OCI-LY3 (cell line): ENCODE measurements at regions not wholly inside any gene's neighbourhood (a gene's known extent, or its start where the extent isn't known, plus 50 kb on each side); places are given as distances from the start of the nearest gene placed in this dataset.

Experiments
- H2AFZ ChIP-seq: fragments of 200-600, 300-600 bp; shearing (Covaris generic); 2 replicates; pipeline ENCODE4 v1.6.0; 2014; ENCODE audit warnings: antibody characterized with exemption, low read depth, low read length
- H3K27ac ChIP-seq: fragments of 200-600, 300-600 bp; sonication (generic); 2 replicates; pipeline ENCODE4 v1.5.1; 2014; ENCODE audit warnings: mild to moderate bottlenecking, low read length, moderate library complexity, mixed read lengths
- H3K27me3 ChIP-seq: fragments of 200-600, 300-600 bp; sonication (generic); 2 replicates; pipeline ENCODE4 v1.6.1; 2014; ENCODE audit warnings: low read depth, low read length, mixed read lengths
- H3K36me3 ChIP-seq: fragments of 200-600, 300-600 bp; sonication (generic); replicated peaks from 2 replicates; pipeline ENCODE3; 2014; ENCODE audit warnings: low read depth, low read length, mixed read lengths
- H3K4me1 ChIP-seq: fragments of 300-600, 200-600 bp; sonication (generic); 2 replicates; pipeline ENCODE4 v1.6.1; 2014; ENCODE audit warnings: low read length, mixed read lengths
- H3K4me2 ChIP-seq: fragments of 200-600, 300-600 bp; sonication (generic); 2 replicates; pipeline ENCODE4 v1.6.1; 2014; ENCODE audit warnings: low read length, mixed read lengths
- H3K4me3 ChIP-seq: fragments of 300-600, 200-600 bp; sonication (generic); 2 replicates; pipeline ENCODE4 v1.5.1; 2014; ENCODE audit warnings: antibody characterized with exemption, mild to moderate bottlenecking, low read length, moderate library complexity
- H3K79me2 ChIP-seq: fragments of 300-600, 200-600 bp; shearing (Covaris generic); 2 replicates; pipeline ENCODE4 v1.6.1; 2014; ENCODE audit warnings: mild to moderate bottlenecking, low read length, mixed read lengths
- H3K9ac ChIP-seq: fragments of 300-600, 200-600 bp; shearing (Covaris generic); 2 replicates; pipeline ENCODE4 v1.6.0; 2014; ENCODE audit warnings: mild to moderate bottlenecking, low read length, moderate library complexity
- H3K9me3 ChIP-seq: fragments of 200-600, 300-600 bp; shearing (Covaris generic); 2 replicates; pipeline ENCODE4 v1.6.1; 2014; ENCODE audit warnings: low read length, mixed read lengths; ENCODE audit not compliant: insufficient read depth
- H4K20me1 ChIP-seq: fragments of 200-600, 300-600 bp; sonication (generic); 2 replicates; pipeline ENCODE4 v1.6.1; 2016; ENCODE audit warnings: low read length, mixed read lengths; ENCODE audit not compliant: insufficient read depth
- CTCF ChIP-seq: fragments of 200-600, 300-600 bp; sonication (generic); IDR thresholded peaks from 2 replicates; pipeline ENCODE4 v1.5.1; 2014; ENCODE audit warnings: antibody characterized with exemption, low read length, low read depth
- EZH2phosphoT487 ChIP-seq: fragments of 200-600 bp; shearing (Covaris generic); IDR thresholded peaks from 2 replicates; pipeline ENCODE4 v1.6.1; 2018; ENCODE audit warnings: antibody characterized with exemption, mixed run types, low read depth

- H3K27ac ChIP-seq: no peak overlapping the region
- no peak overlapping the region for H3K9ac ChIP-seq
- no peaks in the 10 kb centered on the region for H3K79me2 ChIP-seq
- no peaks in the 10 kb centered on the region for H4K20me1 ChIP-seq
- no peaks in the 10 kb centered on the region for H3K36me3 ChIP-seq
- H3K4me2 ChIP-seq: no peak overlapping the region
- no peak overlapping the region for H3K4me3 ChIP-seq
- no peaks in the 10 kb centered on the region for H3K27me3 ChIP-seq
- H3K9me3 ChIP-seq: no peaks in the 10 kb centered on the region
- H2AFZ ChIP-seq: no peak overlapping the region
- TF ChIP-seq CTCF: no peak
- no peak for TF ChIP-seq EZH2phosphoT487
- H3K4me1 ChIP-seq: peaks cover 8% of the 10 kb centered on the region
These were observed 74.1 kb upstream of the PRICKLE1 start for GRCh38 chr12:42663621-42664020.

- Histone ChIP-seq H3K27ac (no peak overlapping the region), H3K4me1 (peaks cover 8% of the 10 kb centered on the region), H2AFZ (no peak overlapping the region), H4K20me1 (no peaks in the 10 kb centered on the region), H3K9me3 (no peaks in the 10 kb centered on the region), H3K27me3 (no peaks in the 10 kb centered on the region), H3K4me2 (no peak overlapping the region), H3K36me3 (no peaks in the 10 kb centered on the region), H3K79me2 (no peaks in the 10 kb centered on the region), H3K4me3 (no peak overlapping the region), H3K9ac (no peak overlapping the region)
- no peak for TF ChIP-seq CTCF
- no peak for TF ChIP-seq EZH2phosphoT487
These were observed 71.7 kb upstream of the PRICKLE1 start for GRCh38 chr12:42660968-42661937.

GRCh38 chr12:42660117-42660516 lies 70.6 kb upstream of the PRICKLE1 start:
- no peak overlapping the region for H3K27ac ChIP-seq
- no peaks in the 10 kb centered on the region for H3K27me3 ChIP-seq
- no peaks in the 10 kb centered on the region for H3K36me3 ChIP-seq
- H3K4me1 ChIP-seq: peaks cover 8% of the 10 kb centered on the region
- no peak overlapping the region for H2AFZ ChIP-seq
- no peak for TF ChIP-seq EZH2phosphoT487
- no peak for TF ChIP-seq CTCF
- no peak overlapping the region for H3K9ac ChIP-seq
- H4K20me1 ChIP-seq: no peaks in the 10 kb centered on the region
- H3K4me2 ChIP-seq: no peak overlapping the region
- no peak overlapping the region for H3K4me3 ChIP-seq
- H3K79me2 ChIP-seq: no peaks in the 10 kb centered on the region
- H3K9me3 ChIP-seq: no peaks in the 10 kb centered on the region

GRCh38 chr12:42652048-42652447 lies 62.5 kb upstream of the PRICKLE1 start:
- TF ChIP-seq CTCF: 0 out of 2 replicates have a peak, but pooled peaks have one; percentile 6
- no peak for TF ChIP-seq EZH2phosphoT487
- no peak overlapping the region for H3K4me2 ChIP-seq
- no peak overlapping the region for H3K4me3 ChIP-seq
- no peaks in the 10 kb centered on the region for H4K20me1 ChIP-seq
- no peak overlapping the region for H3K9ac ChIP-seq
- H3K36me3 ChIP-seq: no peaks in the 10 kb centered on the region
- H3K27ac ChIP-seq: no peak overlapping the region
- no peaks in the 10 kb centered on the region for H3K79me2 ChIP-seq
- no peaks in the 10 kb centered on the region for H3K4me1 ChIP-seq
- H3K9me3 ChIP-seq: no peaks in the 10 kb centered on the region
- no peaks in the 10 kb centered on the region for H3K27me3 ChIP-seq
- no peak overlapping the region for H2AFZ ChIP-seq
